ENCODE measurements at regions not wholly inside any gene's neighbourhood (a gene's known extent, or its start where the extent isn't known, plus 50 kb on each side); places are given as distances from the start of the nearest gene placed in this dataset.

DNA sequence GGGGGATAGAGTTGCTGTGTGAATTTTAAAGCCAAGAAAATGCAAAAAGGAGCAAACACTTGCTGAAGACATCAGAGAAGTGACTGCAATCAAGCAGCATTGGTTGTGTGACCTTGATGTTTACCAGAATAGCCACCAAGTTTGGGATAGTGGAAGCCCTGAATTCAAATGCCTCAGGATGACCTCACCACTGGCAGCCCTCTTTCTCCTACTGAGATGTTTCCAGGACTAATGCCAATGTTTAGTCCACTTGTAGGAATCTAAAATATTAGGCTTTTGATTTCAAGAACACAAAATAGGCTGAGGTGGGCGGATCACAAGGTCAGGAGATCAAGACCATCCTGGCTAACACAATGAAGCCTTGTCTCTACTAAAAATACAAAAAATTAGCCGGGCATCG, 112.2 kb upstream of the NUDT12 start:
- Histone ChIP-seq H3K27me3 (ENCODE audit: control insufficient read depth, insufficient read depth, low read length) (no peaks in the 10 kb centered on the region), H3K36me3 (ENCODE audit: control insufficient read depth, insufficient read depth, low read length) (no peaks in the 10 kb centered on the region), H3K4me3 (ENCODE audit: low read depth, low read length) (no peak overlapping the region)
- TF ChIP-seq, protein P1, sequence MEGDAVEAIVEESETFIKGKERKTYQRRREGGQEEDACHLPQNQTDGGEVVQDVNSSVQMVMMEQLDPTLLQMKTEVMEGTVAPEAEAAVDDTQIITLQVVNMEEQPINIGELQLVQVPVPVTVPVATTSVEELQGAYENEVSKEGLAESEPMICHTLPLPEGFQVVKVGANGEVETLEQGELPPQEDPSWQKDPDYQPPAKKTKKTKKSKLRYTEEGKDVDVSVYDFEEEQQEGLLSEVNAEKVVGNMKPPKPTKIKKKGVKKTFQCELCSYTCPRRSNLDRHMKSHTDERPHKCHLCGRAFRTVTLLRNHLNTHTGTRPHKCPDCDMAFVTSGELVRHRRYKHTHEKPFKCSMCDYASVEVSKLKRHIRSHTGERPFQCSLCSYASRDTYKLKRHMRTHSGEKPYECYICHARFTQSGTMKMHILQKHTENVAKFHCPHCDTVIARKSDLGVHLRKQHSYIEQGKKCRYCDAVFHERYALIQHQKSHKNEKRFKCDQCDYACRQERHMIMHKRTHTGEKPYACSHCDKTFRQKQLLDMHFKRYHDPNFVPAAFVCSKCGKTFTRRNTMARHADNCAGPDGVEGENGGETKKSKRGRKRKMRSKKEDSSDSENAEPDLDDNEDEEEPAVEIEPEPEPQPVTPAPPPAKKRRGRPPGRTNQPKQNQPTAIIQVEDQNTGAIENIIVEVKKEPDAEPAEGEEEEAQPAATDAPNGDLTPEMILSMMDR (IDR thresholded peaks at IDR 0.05; ENCODE audit: insufficient read depth, low read length, poor library complexity, severe bottlenecking): no peak
- DNase-seq (ENCODE audit: low read depth): no peak

DNA sequence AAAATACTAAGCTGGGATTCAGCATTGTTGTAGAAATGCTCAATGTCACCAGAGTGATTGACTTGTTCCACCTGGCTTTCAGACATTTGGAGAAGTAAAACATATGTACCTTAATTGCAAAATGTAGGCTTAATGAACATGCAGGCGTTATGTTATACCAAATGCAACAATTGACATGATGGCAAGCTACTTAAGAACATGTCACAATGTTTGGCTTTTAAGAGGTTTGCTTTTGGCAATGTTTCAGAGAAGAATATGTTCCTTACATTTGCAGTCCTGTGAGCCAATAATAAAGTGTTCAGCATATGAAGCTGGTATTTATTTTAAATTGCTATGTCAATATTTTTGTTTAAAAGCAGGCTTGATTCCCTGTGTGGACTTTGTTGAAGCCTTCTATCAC, 111.7 kb upstream of the NUDT12 start:
- Histone ChIP-seq H3K36me3 (ENCODE audit: control insufficient read depth, insufficient read depth, low read length) (no peaks in the 10 kb centered on the region), H3K4me3 (ENCODE audit: low read depth, low read length) (no peak overlapping the region), H3K27me3 (ENCODE audit: control insufficient read depth, insufficient read depth, low read length) (no peaks in the 10 kb centered on the region)
- no peak for DNase-seq (ENCODE audit: low read depth)
- TF ChIP-seq, protein P1 (IDR thresholded peaks at IDR 0.05; ENCODE audit: insufficient read depth, low read length, poor library complexity, severe bottlenecking): no peak

DNA sequence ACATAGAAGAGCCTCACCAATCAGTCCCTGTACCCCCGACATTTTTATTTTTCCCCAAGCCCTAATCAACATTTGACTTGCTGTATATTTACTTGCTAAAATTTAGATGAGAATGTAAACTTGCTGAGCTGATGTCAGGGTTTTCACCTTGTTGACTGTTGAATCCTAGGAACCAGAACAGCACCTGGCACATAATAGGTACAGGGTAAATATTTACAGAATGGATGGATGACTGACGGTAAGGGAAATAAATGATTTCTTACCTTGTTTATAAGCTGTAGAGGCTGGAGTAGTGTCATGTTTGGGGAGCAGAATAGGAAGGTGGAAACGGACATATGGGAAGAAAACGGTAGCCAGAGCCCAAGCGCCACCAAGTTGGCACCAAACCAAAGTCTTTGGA, 107.0 kb upstream of the NUDT12 start:
- TF ChIP-seq, protein P1 (IDR thresholded peaks at IDR 0.05; ENCODE audit: insufficient read depth, low read length, poor library complexity, severe bottlenecking): no peak
- DNase-seq (ENCODE audit: low read depth): no peak
- no peak overlapping the region for H3K4me3 ChIP-seq (ENCODE audit: low read depth, low read length)
- no peaks in the 10 kb centered on the region for H3K27me3 ChIP-seq (ENCODE audit: control insufficient read depth, insufficient read depth, low read length)
- no peaks in the 10 kb centered on the region for H3K36me3 ChIP-seq (ENCODE audit: control insufficient read depth, insufficient read depth, low read length)

DNA sequence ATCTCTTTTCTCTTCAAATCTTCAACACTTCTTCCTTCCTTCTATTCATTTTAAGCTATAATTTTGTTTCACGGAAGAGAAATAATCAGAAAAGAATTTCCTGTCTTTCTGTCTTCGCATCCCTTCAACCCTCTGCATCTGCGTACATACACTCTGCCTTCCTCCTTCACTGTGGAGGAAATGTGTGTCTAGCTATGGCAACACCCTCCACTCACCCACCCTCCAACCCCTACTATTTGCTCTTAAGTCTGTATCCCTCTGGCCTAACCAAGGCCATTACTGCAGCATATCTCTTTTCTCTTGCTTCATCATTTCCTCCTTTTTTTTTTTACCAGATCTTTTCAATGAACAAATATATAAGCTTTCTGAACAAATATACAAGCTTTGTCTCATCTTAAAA, 105.7 kb upstream of the NUDT12 start:
- no peak overlapping the region for H3K4me3 ChIP-seq (ENCODE audit: low read depth, low read length)
- DNase-seq (ENCODE audit: low read depth): no peak
- TF ChIP-seq, protein P1 (IDR thresholded peaks at IDR 0.05; ENCODE audit: insufficient read depth, low read length, poor library complexity, severe bottlenecking): no peak
- H3K36me3 ChIP-seq (ENCODE audit: control insufficient read depth, insufficient read depth, low read length): no peaks in the 10 kb centered on the region
- no peaks in the 10 kb centered on the region for H3K27me3 ChIP-seq (ENCODE audit: control insufficient read depth, insufficient read depth, low read length)

DNA sequence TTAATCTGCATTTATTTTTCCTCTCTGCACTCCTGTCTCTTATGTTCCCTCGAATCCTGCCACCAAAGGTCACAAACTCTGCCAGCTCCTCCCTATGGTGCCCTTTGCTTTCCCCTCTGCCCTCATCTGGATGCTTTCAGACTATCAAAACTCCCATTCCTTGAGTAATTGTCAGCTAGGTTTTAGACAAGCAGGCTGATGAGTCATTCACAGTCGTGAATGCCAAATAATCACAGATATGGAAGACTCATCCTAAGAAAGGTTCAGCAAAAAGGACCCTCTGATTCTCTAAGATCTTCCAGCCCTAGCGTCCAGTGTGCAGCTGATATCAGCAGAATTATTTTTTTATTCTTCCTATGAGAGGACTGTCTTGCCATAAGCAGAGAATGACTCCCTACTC, 104.5 kb upstream of the NUDT12 start:
- TF ChIP-seq, protein P1 (IDR thresholded peaks at IDR 0.05; ENCODE audit: insufficient read depth, low read length, poor library complexity, severe bottlenecking): no peak
- no peak overlapping the region for H3K4me3 ChIP-seq (ENCODE audit: low read depth, low read length)
- H3K27me3 ChIP-seq (ENCODE audit: control insufficient read depth, insufficient read depth, low read length): no peaks in the 10 kb centered on the region
- peak; percentile 1 for DNase-seq (ENCODE audit: low read depth)
- H3K36me3 ChIP-seq (ENCODE audit: control insufficient read depth, insufficient read depth, low read length): no peaks in the 10 kb centered on the region

DNA sequence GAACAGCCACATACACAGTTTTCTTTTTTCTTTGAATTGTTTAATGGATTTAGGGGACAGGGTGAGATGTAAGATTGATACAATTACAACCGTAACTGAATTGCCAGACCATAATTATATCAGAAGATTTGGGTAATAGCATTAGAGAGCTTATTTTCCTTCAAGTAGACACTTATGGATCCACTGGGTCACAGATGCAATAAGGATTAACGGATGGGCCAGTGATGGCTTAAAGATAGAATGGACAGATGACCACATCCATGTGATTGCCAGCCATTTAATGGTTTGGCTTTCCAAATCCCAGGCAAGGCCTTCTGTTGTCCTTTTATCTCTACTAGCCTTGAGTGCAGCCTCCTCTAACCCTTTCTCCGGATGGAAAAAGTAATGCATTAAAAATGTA, 94.7 kb upstream of the NUDT12 start:
- H3K27me3 ChIP-seq (ENCODE audit: control insufficient read depth, insufficient read depth, low read length): no peaks in the 10 kb centered on the region
- TF ChIP-seq, protein P1 (IDR thresholded peaks at IDR 0.05; ENCODE audit: insufficient read depth, low read length, poor library complexity, severe bottlenecking): no peak
- H3K4me3 ChIP-seq (ENCODE audit: low read depth, low read length): no peak overlapping the region
- DNase-seq (ENCODE audit: low read depth): no peak
- H3K36me3 ChIP-seq (ENCODE audit: control insufficient read depth, insufficient read depth, low read length): no peaks in the 10 kb centered on the region
